Gastroesophageal sphincter (tissue), 4 donors: ENCODE measurements at regions not wholly inside any gene's neighbourhood (a gene's known extent, or its start where the extent isn't known, plus 50 kb on each side); places are given as distances from the start of the nearest gene placed in this dataset.

ENCODE experiments used
- ATAC-seq: fragments of 150-250 bp; one replicate; pipeline ENCODE4 v1.9.1; 2016; ENCODE audit warnings: mild to moderate bottlenecking, moderate library complexity
- H3K27ac ChIP-seq, 4 donors: fragments of 200-600 bp; sonication (generic) in 3 of 4; 1 replicate in 3 of 4; 2 replicates in 1 of 4; pipeline ENCODE4 v1.5.1; 2016 to 2019
- H3K27me3 ChIP-seq: fragments of 200-600 bp; sonication (generic); one replicate; pipeline ENCODE4 v1.5.1; 2019
- H3K36me3 ChIP-seq, 2 donors: fragments of 200-600 bp; sonication (generic); one replicate each; pipeline ENCODE4 v1.5.1; 2019; ENCODE audit warnings: control low read depth in 1 of 2
- H3K4me1 ChIP-seq, 3 donors: fragments of 200-600 bp; sonication (generic); 1 replicate in 2 of 3; 2 replicates in 1 of 3; pipeline ENCODE4 v1.5.1; 2016 to 2019; ENCODE audit warnings: control low read depth in 2 of 3
- H3K4me3 ChIP-seq, 2 donors: fragments of 200-600 bp; sonication (generic); one replicate each; pipeline ENCODE4 v1.5.1; 2019; ENCODE audit warnings: mild to moderate bottlenecking in 1 of 2, moderate library complexity in 1 of 2
- H3K9me3 ChIP-seq, 3 donors: fragments of 200-600 bp; sonication (generic); one replicate each; pipeline ENCODE4 v1.5.1; 2017 to 2019; ENCODE audit warnings: control low read depth in 2 of 3
- EP300 ChIP-seq: sonication (generic); formaldehyde crosslinking; IDR thresholded peaks from one replicate; pipeline ENCODE4 v1.6.1; 2017; ENCODE audit warnings: antibody characterized with exemption, mild to moderate bottlenecking
- POLR2A ChIP-seq, 2 donors: fragments of 450-650 bp; IDR thresholded peaks; one replicate each; pipeline ENCODE4 v1.6.1; 2017; ENCODE audit warnings: antibody characterized with exemption in 2 of 2, mild to moderate bottlenecking in 2 of 2, moderate library complexity in 1 of 2
- POLR2AphosphoS5 ChIP-seq: sonication (generic); formaldehyde crosslinking; IDR thresholded peaks from one replicate; pipeline ENCODE4 v1.6.1; 2017; ENCODE audit warnings: antibody characterized with exemption
- WGBS, 2 donors: methylation state at CpG; one replicate each; pipeline ENCODE4 v1.1.5; 2018; ENCODE audit warnings: low coverage in 1 of 2; 5-methylcytosine and 5-hydroxymethylcytosine counted together
- TF ChIP-seq, protein P1 (sequence below), 4 experiments: fragments of 200-600 bp in 2 of 4; fragments of 450-650 bp in 2 of 4; sonication (generic) in 1 of 4; IDR thresholded peaks; one replicate each; pipeline ENCODE4 v1.5.1; 2017 to 2019; ENCODE audit warnings: antibody characterized with exemption in 4 of 4, mild to moderate bottlenecking in 2 of 4, moderate library complexity in 2 of 4

DNA sequence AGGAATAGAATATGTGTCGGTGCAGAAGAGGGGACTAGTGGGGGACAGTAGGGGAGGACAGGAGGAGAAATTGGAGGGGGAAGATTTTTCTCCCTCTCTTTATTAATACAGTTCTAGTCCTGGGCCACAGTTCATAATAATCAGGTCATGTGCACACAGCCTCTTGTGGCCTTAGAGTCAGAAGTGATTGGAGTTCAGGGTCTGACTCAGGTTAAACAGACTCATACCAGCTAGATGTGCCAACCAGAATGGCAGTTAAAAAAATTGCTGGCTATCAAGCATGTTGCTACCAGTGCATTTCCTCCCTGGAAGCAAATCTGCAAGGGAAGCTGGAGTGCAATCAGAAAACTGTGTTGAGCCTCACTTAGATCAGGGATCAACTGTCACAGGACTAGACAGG, 132.7 kb upstream of the MAP1B start:
- WGBS, 2 donors = 100% methylated on average over 1 of the region's 1 CpG
- H3K36me3 ChIP-seq = no peaks in the 10 kb centered on the region

DNA sequence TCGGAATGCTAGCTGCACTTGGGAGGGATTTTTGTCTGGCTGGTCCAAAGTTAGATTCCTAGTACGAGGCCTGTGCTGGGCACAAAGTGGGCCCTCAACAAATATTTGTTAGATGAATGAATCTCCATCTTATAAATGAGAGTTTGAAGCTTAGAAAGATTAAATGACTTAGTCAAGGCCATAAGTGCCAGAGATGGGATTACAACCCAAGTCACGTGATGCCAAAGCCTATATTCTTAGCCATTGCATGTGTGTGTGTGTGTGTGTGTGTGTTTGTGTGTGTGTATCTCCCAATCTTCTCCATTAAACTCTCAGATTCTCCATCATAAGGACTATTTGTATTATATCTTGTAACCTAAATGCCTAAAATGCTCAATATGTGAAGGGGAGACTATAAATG, 130.8 kb upstream of the MAP1B start:
- H3K36me3 ChIP-seq = no peaks in the 10 kb centered on the region
- peaks cover 0 to 24% (median 13%) of the 10 kb centered on the region in 3 donors for H3K4me1 ChIP-seq
- no peaks in the 10 kb centered on the region for H3K27me3 ChIP-seq
- H3K4me3 ChIP-seq = no peak overlapping the region
- ATAC-seq = no peak
- WGBS, 2 donors = 82 to 84% methylated on average over 3 of the region's 3 CpGs
- H3K27ac ChIP-seq = no peak overlapping the region
- peaks cover 0 to 2% (median 0%) of the 10 kb centered on the region in 3 donors for H3K9me3 ChIP-seq
- TF ChIP-seq EP300 = no peak

More for the DNA sequence above, 132.7 kb upstream of the MAP1B start:
- no peaks in the 10 kb centered on the region for H3K27me3 ChIP-seq
- TF ChIP-seq, protein P1, sequence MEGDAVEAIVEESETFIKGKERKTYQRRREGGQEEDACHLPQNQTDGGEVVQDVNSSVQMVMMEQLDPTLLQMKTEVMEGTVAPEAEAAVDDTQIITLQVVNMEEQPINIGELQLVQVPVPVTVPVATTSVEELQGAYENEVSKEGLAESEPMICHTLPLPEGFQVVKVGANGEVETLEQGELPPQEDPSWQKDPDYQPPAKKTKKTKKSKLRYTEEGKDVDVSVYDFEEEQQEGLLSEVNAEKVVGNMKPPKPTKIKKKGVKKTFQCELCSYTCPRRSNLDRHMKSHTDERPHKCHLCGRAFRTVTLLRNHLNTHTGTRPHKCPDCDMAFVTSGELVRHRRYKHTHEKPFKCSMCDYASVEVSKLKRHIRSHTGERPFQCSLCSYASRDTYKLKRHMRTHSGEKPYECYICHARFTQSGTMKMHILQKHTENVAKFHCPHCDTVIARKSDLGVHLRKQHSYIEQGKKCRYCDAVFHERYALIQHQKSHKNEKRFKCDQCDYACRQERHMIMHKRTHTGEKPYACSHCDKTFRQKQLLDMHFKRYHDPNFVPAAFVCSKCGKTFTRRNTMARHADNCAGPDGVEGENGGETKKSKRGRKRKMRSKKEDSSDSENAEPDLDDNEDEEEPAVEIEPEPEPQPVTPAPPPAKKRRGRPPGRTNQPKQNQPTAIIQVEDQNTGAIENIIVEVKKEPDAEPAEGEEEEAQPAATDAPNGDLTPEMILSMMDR (IDR thresholded peaks at IDR 0.05) = no peak
- TF ChIP-seq POLR2AphosphoS5 (no peak), EP300 (no peak), POLR2A (IDR thresholded peaks at IDR 0.05) (no peak)
- H3K27ac ChIP-seq = peak overlapping the region; percentile 48 to 79 (median 73)
- peaks cover 0 to 24% (median 13%) of the 10 kb centered on the region in 3 donors for H3K4me1 ChIP-seq
- no peak overlapping the region for H3K4me3 ChIP-seq
- ATAC-seq = no peak
- H3K9me3 ChIP-seq = no peaks in the 10 kb centered on the region

DNA sequence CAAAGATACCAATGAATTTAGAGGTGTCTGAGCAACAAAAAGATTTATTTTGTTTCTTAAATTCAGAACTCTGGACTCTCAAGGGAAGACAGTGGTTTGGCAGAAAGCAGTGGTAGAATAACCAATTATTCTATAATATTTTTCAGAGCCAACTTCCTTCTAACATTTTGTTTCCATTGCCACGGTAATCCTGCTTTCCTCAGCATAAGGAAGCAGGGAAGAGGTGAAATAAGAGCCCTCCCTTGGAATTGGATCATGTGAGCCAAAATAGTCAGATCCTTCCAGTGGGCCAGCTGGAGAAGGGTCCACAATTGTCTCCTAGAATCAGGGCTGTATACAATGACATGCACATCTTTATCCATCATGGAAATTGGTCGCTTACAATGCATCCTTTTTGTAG, 130.0 kb upstream of the MAP1B start:
- Histone ChIP-seq H3K4me1 (peaks cover 0 to 24% (median 13%) of the 10 kb centered on the region in 3 donors), H3K36me3 (no peaks in the 10 kb centered on the region), H3K4me3 (no peak overlapping the region), H3K9me3 (peaks cover 0 to 8% (median 0%) of the 10 kb centered on the region in 3 donors), H3K27me3 (no peaks in the 10 kb centered on the region), H3K27ac (no peak overlapping the region)
- no peak for ATAC-seq
- 33 to 55% methylated on average over 2 of the region's 2 CpGs for WGBS, 2 donors
- TF ChIP-seq EP300 = no peak
- TF ChIP-seq POLR2AphosphoS5 = no peak
- TF ChIP-seq POLR2A (IDR thresholded peaks at IDR 0.05) = no peak
- TF ChIP-seq, protein P1 (IDR thresholded peaks at IDR 0.05) = no peak

DNA sequence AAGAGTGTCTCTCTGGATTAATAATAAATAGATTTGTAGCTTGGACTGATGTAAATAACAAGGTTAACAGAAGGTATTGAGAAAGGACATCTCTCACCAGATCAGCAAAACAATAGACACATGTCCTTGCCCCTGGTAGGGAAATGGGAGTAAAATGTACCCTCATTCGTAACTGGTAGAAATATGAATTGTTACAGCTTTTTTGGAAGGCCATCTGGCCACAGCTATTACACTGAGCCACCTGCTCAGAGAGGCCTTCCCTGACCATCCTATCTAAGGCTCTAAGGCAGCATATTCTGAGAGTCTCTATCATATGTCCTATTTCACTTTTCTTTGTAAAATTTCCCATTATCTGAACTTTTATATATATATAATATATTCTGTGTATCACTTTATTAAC, 129.1 kb upstream of the MAP1B start:
- no peak for TF ChIP-seq EP300
- TF ChIP-seq, protein P1 (IDR thresholded peaks at IDR 0.05) = no peak
- TF ChIP-seq POLR2AphosphoS5 = no peak
- no peak for TF ChIP-seq POLR2A (IDR thresholded peaks at IDR 0.05)
- no peak for ATAC-seq
- H3K36me3 ChIP-seq = no peaks in the 10 kb centered on the region
- no peaks in the 10 kb centered on the region for H3K27me3 ChIP-seq
- no peak overlapping the region for H3K27ac ChIP-seq
- H3K4me3 ChIP-seq = no peak overlapping the region
- WGBS, 2 donors = 90 to 100% methylated on average over 1 of the region's 1 CpG
- peaks cover 0 to 8% (median 0%) of the 10 kb centered on the region in 3 donors for H3K9me3 ChIP-seq
- peaks cover 0 to 21% (median 13%) of the 10 kb centered on the region in 3 donors for H3K4me1 ChIP-seq

DNA sequence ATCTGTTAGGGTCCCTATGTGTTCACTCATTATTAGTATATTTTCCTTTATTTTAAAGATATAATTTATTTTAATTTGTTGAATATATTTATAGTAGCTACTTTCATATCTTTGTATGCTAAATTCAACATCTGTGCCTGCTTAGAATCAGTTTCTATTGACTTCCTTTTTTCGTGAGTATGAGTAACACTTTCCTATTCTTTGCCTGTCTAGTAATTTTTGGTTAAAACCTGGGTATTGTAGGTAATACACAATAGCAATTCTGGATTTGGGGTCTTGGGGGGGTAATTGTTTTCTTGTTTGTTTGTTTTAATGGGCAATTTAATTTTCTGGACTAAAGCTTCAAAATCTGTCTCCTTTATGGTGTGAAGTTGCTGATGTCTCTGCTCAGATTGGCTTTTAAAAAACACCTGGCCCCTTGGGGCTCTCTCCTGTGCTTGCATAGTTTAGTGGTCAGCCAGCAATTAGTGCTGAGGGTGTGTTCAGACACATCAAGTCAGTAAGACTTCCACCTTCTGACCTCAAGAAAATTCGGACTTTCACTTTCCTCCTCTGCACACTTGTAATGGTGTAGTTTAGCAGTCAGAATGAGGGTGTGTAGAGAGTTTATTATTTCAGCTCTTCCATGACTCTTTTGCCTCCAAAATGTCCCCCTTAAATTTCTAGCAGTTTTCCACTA, 124.4 kb upstream of the MAP1B start:
- WGBS, 2 donors = 59 to 75% methylated on average over 1 to 2 of the region's 2 CpGs
- TF ChIP-seq POLR2A (IDR thresholded peaks at IDR 0.05) (no peak), EP300 (no peak), POLR2AphosphoS5 (no peak)
- TF ChIP-seq, protein P1 (IDR thresholded peaks at IDR 0.05) = no peak
- no peak for ATAC-seq

More for the DNA sequence above, 124.4 kb upstream of the MAP1B start:
- Histone ChIP-seq H3K36me3 (no peaks in the 10 kb centered on the region), H3K9me3 (peaks cover 0 to 8% (median 0%) of the 10 kb centered on the region in 3 donors), H3K4me1 (no peaks in the 10 kb centered on the region), H3K27ac (no peak overlapping the region), H3K27me3 (no peaks in the 10 kb centered on the region), H3K4me3 (no peak overlapping the region)
